HepG2 (cell line): ENCODE measurements at regions not wholly inside any gene's neighbourhood (a gene's known extent, or its start where the extent isn't known, plus 50 kb on each side); places are given as distances from the start of the nearest gene placed in this dataset.

Experiments used
- ATAC-seq: fragments of 200-7000 bp; cut with Tn5 transposase; 3 replicates; pipeline ENCODE4 v1.9.1; 2020; ENCODE audit warnings: mild to moderate bottlenecking, moderate library complexity
- BruUV-seq: library from RNA; stranded (reverse); fragments of 400-500 nt; replicated peaks from 2 replicates; lab custom pipeline; 2021; lab: Mats Ljungman, UMichigan
- CTCF ChIA-PET: fragments of 300-600 bp; formaldehyde crosslinking; extraction: SDS; loops from one replicate; lab custom pipeline; 2021; ENCODE audit warnings: low total read pairs, inconsistent platforms, low intra/inter-chr PET ratio; lab: Yijun Ruan, JAX
- POLR2A ChIA-PET: fragments of 350-600 bp; sonication (Branson Sonifier 250); formaldehyde crosslinking; loops from one replicate; lab custom pipeline; 2020; ENCODE audit warnings: antibody characterized with exemption, inconsistent platforms; lab: Yijun Ruan, JAX
- DNase-seq: peaks from one replicate; pipeline ENCODE4 v3.0.0-alpha.2; 2015; ENCODE audit warnings: low spot score
- FAIRE-seq: peaks from 3 replicates; lab custom pipeline; 2011; peaks lifted over from hg19 to GRCh38; lab: Jason Lieb, UNC
- H2AFZ ChIP-seq: one replicate; pipeline ENCODE4 v1.6.1; 2011; ENCODE audit warnings: low read length, inconsistent platforms
- H3K27ac ChIP-seq: fragments of 300-600 bp; 3 replicates; pipeline ENCODE4 v1.8.0; 2011; ENCODE audit warnings: mixed run types, mild to moderate bottlenecking, mixed read lengths, low read length, inconsistent platforms; ENCODE audit not compliant: insufficient read depth; ENCODE audit errors: extremely low read length
- H3K27me3 ChIP-seq, 2 experiments: fragments of 200-600 bp in 1 of 2; 2 replicates in 1 of 2; 3 replicates in 1 of 2; pipeline versions ENCODE4 v1.6.0 to v1.8.0; 2011; ENCODE audit warnings: low read length in 2 of 2, mild to moderate bottlenecking in 2 of 2, moderate library complexity in 2 of 2, inconsistent platforms in 1 of 2; ENCODE audit not compliant: insufficient read depth in 2 of 2, control insufficient read depth in 1 of 2
- H3K36me3 ChIP-seq, 2 experiments: fragments of 200-600 bp in 1 of 2; replicated peaks in 1 of 2; 2 replicates in 1 of 2; 3 replicates in 1 of 2; pipeline versions ENCODE4 v1.5.1 to v1.8.0; 2011; ENCODE audit warnings: low read length in 2 of 2, inconsistent platforms in 1 of 2; ENCODE audit not compliant: insufficient read depth in 2 of 2, control insufficient read depth in 1 of 2
- H3K4me1 ChIP-seq: 2 replicates; pipeline ENCODE4 v1.5.1; 2012; ENCODE audit warnings: low read length, inconsistent platforms; ENCODE audit not compliant: insufficient read depth
- H3K4me2 ChIP-seq: 2 replicates; pipeline ENCODE4 v1.6.0; 2011; ENCODE audit warnings: low read depth, low read length, inconsistent platforms
- H3K4me3 ChIP-seq, 3 experiments: fragments of 200-600 bp in 1 of 3; sonication (generic), shearing (Covaris generic) in 1 of 3; replicated peaks in 1 of 3; 2 replicates each; pipeline ENCODE4 v1.5.1; 2011 to 2016; ENCODE audit warnings: low read length in 3 of 3, inconsistent platforms in 2 of 3, low read depth in 2 of 3, mild to moderate bottlenecking in 2 of 3, control low read depth in 1 of 3, mixed read lengths in 1 of 3; ENCODE audit not compliant: insufficient read depth in 1 of 3
- H3K79me2 ChIP-seq: one replicate; pipeline ENCODE4 v1.6.1; 2011; ENCODE audit warnings: low read length, inconsistent platforms; ENCODE audit not compliant: insufficient read depth
- H3K9ac ChIP-seq: 2 replicates; pipeline ENCODE4 v1.6.0; 2011; ENCODE audit warnings: mild to moderate bottlenecking, low read depth, low read length, inconsistent platforms; ENCODE audit not compliant: insufficient read depth
- H3K9me3 ChIP-seq: 2 replicates; pipeline ENCODE4 v1.5.1; 2012; ENCODE audit warnings: mild to moderate bottlenecking, low read length
- H4K20me1 ChIP-seq: 2 replicates; pipeline ENCODE4 v1.6.0; 2011; ENCODE audit warnings: inconsistent platforms, mild to moderate bottlenecking, low read length, moderate library complexity; ENCODE audit not compliant: insufficient read depth
- GLI4 ChIP-seq: sonication (generic); formaldehyde crosslinking; IDR thresholded peaks from 2 replicates; pipeline ENCODE4 v1.5.1; 2020; ENCODE audit warnings: missing genetic modification reagents, mild to moderate bottlenecking, moderate library complexity, borderline replicate concordance
- HNRNPH1 ChIP-seq: fragments of 200-400 bp; formaldehyde crosslinking; optimal IDR thresholded peaks from 2 replicates; pipeline ENCODE3; 2017; ENCODE audit warnings: mild to moderate bottlenecking, low read depth, low read length
- HOXD1 ChIP-seq: sonication (generic); formaldehyde crosslinking; IDR thresholded peaks from 2 replicates; pipeline ENCODE4 v1.5.0; 2020; ENCODE audit warnings: missing genetic modification reagents
- PAX8 ChIP-seq: sonication (generic); formaldehyde crosslinking; IDR thresholded peaks from 2 replicates; pipeline ENCODE4 v1.8.0; 2022; ENCODE audit warnings: mild to moderate bottlenecking, missing genetic modification reagents, borderline replicate concordance
- SNAI1 ChIP-seq: sonication (generic); formaldehyde crosslinking; IDR thresholded peaks from 2 replicates; pipeline ENCODE4 v1.5.0; 2020; ENCODE audit warnings: mild to moderate bottlenecking, missing genetic modification reagents, borderline replicate concordance
- SRF ChIP-seq: IDR thresholded peaks from 2 replicates; pipeline ENCODE4 v1.6.1; 2011; ENCODE audit warnings: mild to moderate bottlenecking, low read depth, low read length, moderate library complexity
- THYN1 ChIP-seq: sonication (generic); formaldehyde crosslinking; IDR thresholded peaks from 2 replicates; pipeline ENCODE4 v1.8.1; 2023; ENCODE audit warnings: low read depth, mild to moderate bottlenecking, moderate library complexity, missing genetic modification reagents, borderline replicate concordance
- XBP1 ChIP-seq: sonication (generic); formaldehyde crosslinking; IDR thresholded peaks from 2 replicates; pipeline ENCODE4 v1.5.0; 2020; ENCODE audit warnings: missing genetic modification reagents
- ZBTB7A ChIP-seq: sonication (generic); formaldehyde crosslinking; IDR thresholded peaks from 2 replicates; pipeline ENCODE4 v1.8.0; 2022; ENCODE audit warnings: mild to moderate bottlenecking, missing genetic modification reagents
- ZFP62 ChIP-seq: sonication (generic); formaldehyde crosslinking; IDR thresholded peaks from 2 replicates; pipeline ENCODE4 v1.4.0; 2020; ENCODE audit warnings: missing genetic modification reagents
- ZNF878 ChIP-seq: sonication (generic); formaldehyde crosslinking; IDR thresholded peaks from 2 replicates; pipeline ENCODE4 v1.8.1; 2023; ENCODE audit warnings: mild to moderate bottlenecking, missing genetic modification reagents, moderate library complexity
- ZSCAN20 ChIP-seq: sonication (generic); formaldehyde crosslinking; IDR thresholded peaks from 2 replicates; pipeline ENCODE4 v1.4.0; 2020; ENCODE audit warnings: missing genetic modification reagents, mild to moderate bottlenecking, borderline replicate concordance
- WGBS: methylation state at CpG from one replicate; pipeline ENCODE4 v1.1.6; 2017; ENCODE audit warnings: low lambda C conversion rate; 5-methylcytosine and 5-hydroxymethylcytosine counted together
- in situ Hi-C: cut with HindIII; loops from 2 replicates; pipeline ENCODE4 v1.10.0; 2017; ENCODE audit warnings: low pct_unique_long_range_greater_than_20kb; ENCODE audit not compliant: extremely low pct_ligation_motif_present
- intact Hi-C: fragments of 100-400 bp; cut with micrococcal nuclease; formaldehyde crosslinking; loops from one replicate; pipeline ENCODE4 v1.10.0; 2022; ENCODE audit not compliant: unreplicated experiment
- TF ChIP-seq, protein P1 (sequence below): sonication (generic); formaldehyde crosslinking; conservative IDR thresholded peaks from 2 replicates; pipeline ENCODE4 v1.4.0; 2020; ENCODE audit warnings: missing genetic modification reagents

GRCh38 chr1:63147783-63148182, 174.6 kb upstream of the FOXD3 start:
- BruUV-seq = no TSS peak
- no peak overlapping the region for H3K4me3 ChIP-seq
- H3K27ac ChIP-seq = no peak overlapping the region
- DNase-seq = no peak
- ChIA-PET CTCF (interaction anchor here (1.8 to 1.9 kb wide), 2 partner anchors 185 to 306 kb away, joined by 7 to 8 read pairs; no protein-coding TSS in a partner anchor), POLR2A (no interaction called here)
- no peak overlapping the region for H2AFZ ChIP-seq
- H4K20me1 ChIP-seq = no peaks in the 10 kb centered on the region
- no peak overlapping the region for H3K9ac ChIP-seq
- H3K9me3 ChIP-seq = no peaks in the 10 kb centered on the region
- in situ Hi-C loops = loop anchor here (10.0 to 25.0 kb wide), 2 partner anchors 183 to 310 kb away; no protein-coding TSS in a partner anchor
- no peaks in the 10 kb centered on the region for H3K36me3 ChIP-seq
- H3K27me3 ChIP-seq = peaks cover 0 to 4% of the 10 kb centered on the region in 2 experiments; a peak in 1 of 5 replicates
- no peak for TF ChIP-seq SRF
- TF ChIP-seq, protein P1, sequence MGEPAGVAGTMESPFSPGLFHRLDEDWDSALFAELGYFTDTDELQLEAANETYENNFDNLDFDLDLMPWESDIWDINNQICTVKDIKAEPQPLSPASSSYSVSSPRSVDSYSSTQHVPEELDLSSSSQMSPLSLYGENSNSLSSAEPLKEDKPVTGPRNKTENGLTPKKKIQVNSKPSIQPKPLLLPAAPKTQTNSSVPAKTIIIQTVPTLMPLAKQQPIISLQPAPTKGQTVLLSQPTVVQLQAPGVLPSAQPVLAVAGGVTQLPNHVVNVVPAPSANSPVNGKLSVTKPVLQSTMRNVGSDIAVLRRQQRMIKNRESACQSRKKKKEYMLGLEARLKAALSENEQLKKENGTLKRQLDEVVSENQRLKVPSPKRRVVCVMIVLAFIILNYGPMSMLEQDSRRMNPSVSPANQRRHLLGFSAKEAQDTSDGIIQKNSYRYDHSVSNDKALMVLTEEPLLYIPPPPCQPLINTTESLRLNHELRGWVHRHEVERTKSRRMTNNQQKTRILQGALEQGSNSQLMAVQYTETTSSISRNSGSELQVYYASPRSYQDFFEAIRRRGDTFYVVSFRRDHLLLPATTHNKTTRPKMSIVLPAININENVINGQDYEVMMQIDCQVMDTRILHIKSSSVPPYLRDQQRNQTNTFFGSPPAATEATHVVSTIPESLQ (CRISPR knock-in tag) = no peak
- no peak for TF ChIP-seq THYN1 (CRISPR knock-in tag)
- no peak for TF ChIP-seq SNAI1
- no peak for TF ChIP-seq ZFP62 (CRISPR knock-in tag)
- TF ChIP-seq XBP1 (CRISPR knock-in tag) = no peak
- no peak for TF ChIP-seq HNRNPH1
- no peak for TF ChIP-seq ZNF878
- TF ChIP-seq PAX8 (CRISPR knock-in tag) = no peak
- TF ChIP-seq ZSCAN20 (CRISPR knock-in tag) = no peak
- TF ChIP-seq GLI4 (CRISPR knock-in tag) = no peak
- TF ChIP-seq ZBTB7A (CRISPR knock-in tag) = no peak
- TF ChIP-seq HOXD1 (CRISPR knock-in tag) = no peak
- intact Hi-C loops = loop anchor here (10.0 kb wide), 1 partner anchor 143 kb away; no protein-coding TSS in a partner anchor
- no peak for ATAC-seq
- H3K79me2 ChIP-seq = no peaks in the 10 kb centered on the region
- WGBS = no CpG with 5 or more reads among the region's 3 CpGs
- no peak for FAIRE-seq
- no peak overlapping the region for H3K4me2 ChIP-seq
- H3K4me1 ChIP-seq = no peaks in the 10 kb centered on the region
